ENCODE measurements at regions not wholly inside any gene's neighbourhood (a gene's known extent, or its start where the extent isn't known, plus 50 kb on each side); places are given as distances from the start of the nearest gene placed in this dataset.

- no peak for DNase-seq (ENCODE audit: extremely low read depth, low read depth)
These were observed 246.6 kb upstream of the CRY1 start for GRCh38 chr12:107339932-107340331.

GRCh38 chr12:107340898-107341297 lies 247.5 kb upstream of the CRY1 start:
- no peak for DNase-seq (ENCODE audit: extremely low read depth, low read depth)
- TF ChIP-seq CTCF (IDR thresholded peaks at IDR 0.05; ENCODE audit: low read depth, low read length): no peak

More at GRCh38 chr12:107339932-107340331, 246.6 kb upstream of the CRY1 start:
- no peak for TF ChIP-seq CTCF (IDR thresholded peaks at IDR 0.05; ENCODE audit: low read depth, low read length)

- TF ChIP-seq CTCF (IDR thresholded peaks at IDR 0.05; ENCODE audit: low read depth, low read length): no peak
- DNase-seq (ENCODE audit: extremely low read depth, low read depth): no peak
These were observed 250.9 kb upstream of the CRY1 start for GRCh38 chr12:107344035-107344808.

- no peak for TF ChIP-seq CTCF (IDR thresholded peaks at IDR 0.05; ENCODE audit: low read depth, low read length)
- DNase-seq (ENCODE audit: extremely low read depth, low read depth): no peak
These were observed 253.9 kb upstream of the CRY1 start for GRCh38 chr12:107347261-107347660.

GRCh38 chr12:107349008-107349747 lies 255.8 kb upstream of the CRY1 start:
- peak; percentile 11 for DNase-seq (ENCODE audit: extremely low read depth, low read depth)
- no peak for TF ChIP-seq CTCF (IDR thresholded peaks at IDR 0.05; ENCODE audit: low read depth, low read length)

GRCh38 chr12:107349839-107350238 lies 256.5 kb upstream of the CRY1 start:
- no peak for DNase-seq (ENCODE audit: extremely low read depth, low read depth)
- TF ChIP-seq CTCF (IDR thresholded peaks at IDR 0.05; ENCODE audit: low read depth, low read length): no peak

GRCh38 chr12:107351109-107351508 lies 257.8 kb upstream of the CRY1 start:
- DNase-seq (ENCODE audit: extremely low read depth, low read depth): no peak
- no peak for TF ChIP-seq CTCF (IDR thresholded peaks at IDR 0.05; ENCODE audit: low read depth, low read length)
